Karpas-422 (cell line): ENCODE measurements at regions not wholly inside any gene's neighbourhood (a gene's known extent, or its start where the extent isn't known, plus 50 kb on each side); places are given as distances from the start of the nearest gene placed in this dataset.
"Not testable (repeated sequence)": the region's sequence is repeated elsewhere in the genome, so short reads cannot be mapped to it uniquely, and the experiment has no call there.

ENCODE experiments used
- DNase-seq: peaks from one replicate; pipeline ENCODE4 v3.0.0-alpha.2; 2015
- H2AFZ ChIP-seq: fragments of 200-600 bp; sonication (generic); 2 replicates; pipeline ENCODE4 v1.6.1; 2014; ENCODE audit warnings: antibody characterized with exemption, low read length, mixed read lengths
- H3K27ac ChIP-seq: fragments of 200-600 bp; sonication (generic); 2 replicates; pipeline ENCODE4 v1.5.1; 2014; ENCODE audit warnings: mild to moderate bottlenecking, low read length, moderate library complexity
- H3K27me3 ChIP-seq: fragments of 200-600 bp; sonication (generic); 2 replicates; pipeline ENCODE4 v1.6.1; 2014; ENCODE audit warnings: low read length, mixed read lengths
- H3K36me3 ChIP-seq: fragments of 200-600 bp; sonication (generic); 2 replicates; pipeline ENCODE4 v1.6.1; 2014; ENCODE audit warnings: low read length, mixed read lengths; ENCODE audit not compliant: insufficient read depth
- H3K4me1 ChIP-seq: fragments of 200-600 bp; sonication (generic); 2 replicates; pipeline ENCODE4 v1.6.1; 2014; ENCODE audit warnings: mild to moderate bottlenecking, low read length, mixed read lengths
- H3K4me2 ChIP-seq: fragments of 200-600 bp; sonication (generic); 2 replicates; pipeline ENCODE4 v1.6.1; 2014; ENCODE audit warnings: low read length, low read depth, mild to moderate bottlenecking; ENCODE audit not compliant: poor library complexity, severe bottlenecking
- H3K4me3 ChIP-seq: fragments of 200-600 bp; sonication (generic); 2 replicates; pipeline ENCODE4 v1.5.1; 2014; ENCODE audit warnings: mild to moderate bottlenecking, antibody characterized with exemption, low read length, mixed read lengths
- H3K79me2 ChIP-seq: fragments of 200-600 bp; sonication (generic); 2 replicates; pipeline ENCODE4 v1.6.1; 2014; ENCODE audit warnings: mild to moderate bottlenecking, low read length, mixed read lengths
- H3K9ac ChIP-seq: fragments of 200-600 bp; sonication (generic); 2 replicates; pipeline ENCODE4 v1.6.0; 2014; ENCODE audit warnings: low read length
- H3K9me2 ChIP-seq: fragments of 200-600 bp; sonication (generic), shearing (Covaris generic); replicated peaks from 2 replicates; pipeline ENCODE4 v1.6.0; 2014; ENCODE audit warnings: mild to moderate bottlenecking, low read length, moderate library complexity; ENCODE audit not compliant: insufficient read depth
- H3K9me3 ChIP-seq: fragments of 300-700, 200-600 bp; sonication (generic); 2 replicates; pipeline ENCODE4 v1.6.1; 2014; ENCODE audit warnings: low read length, mixed read lengths
- H4K20me1 ChIP-seq: fragments of 200-600 bp; sonication (generic); 2 replicates; pipeline ENCODE4 v1.6.1; 2014; ENCODE audit warnings: mild to moderate bottlenecking, antibody characterized with exemption, low read length, low read depth; ENCODE audit not compliant: insufficient read depth

GRCh38 chr16:8400683-8401082 lies 189.6 kb downstream of the TMEM114 start:
- not testable (repeated sequence) for H3K27ac ChIP-seq, H3K9ac ChIP-seq, H3K27me3 ChIP-seq, DNase-seq, H3K9me3 ChIP-seq, H3K79me2 ChIP-seq, H3K36me3 ChIP-seq, H3K4me2 ChIP-seq, H3K9me2 ChIP-seq, H3K4me3 ChIP-seq, H2AFZ ChIP-seq, H4K20me1 ChIP-seq, H3K4me1 ChIP-seq

- no peaks in the 10 kb centered on the region for H3K4me1 ChIP-seq
- DNase-seq: no peak
- H2AFZ ChIP-seq: no peak overlapping the region
- H3K4me3 ChIP-seq: no peak overlapping the region
- H3K9me2 ChIP-seq: no peaks in the 10 kb centered on the region
- H3K36me3 ChIP-seq: no peaks in the 10 kb centered on the region
- no peaks in the 10 kb centered on the region for H3K79me2 ChIP-seq
- H4K20me1 ChIP-seq: no peaks in the 10 kb centered on the region
- H3K9me3 ChIP-seq: no peaks in the 10 kb centered on the region
- H3K4me2 ChIP-seq: no peak overlapping the region
- no peaks in the 10 kb centered on the region for H3K27me3 ChIP-seq
- no peak overlapping the region for H3K27ac ChIP-seq
- H3K9ac ChIP-seq: no peak overlapping the region
Measured at GRCh38 chr16:8398548-8398947, 191.8 kb downstream of the TMEM114 start.

DNA sequence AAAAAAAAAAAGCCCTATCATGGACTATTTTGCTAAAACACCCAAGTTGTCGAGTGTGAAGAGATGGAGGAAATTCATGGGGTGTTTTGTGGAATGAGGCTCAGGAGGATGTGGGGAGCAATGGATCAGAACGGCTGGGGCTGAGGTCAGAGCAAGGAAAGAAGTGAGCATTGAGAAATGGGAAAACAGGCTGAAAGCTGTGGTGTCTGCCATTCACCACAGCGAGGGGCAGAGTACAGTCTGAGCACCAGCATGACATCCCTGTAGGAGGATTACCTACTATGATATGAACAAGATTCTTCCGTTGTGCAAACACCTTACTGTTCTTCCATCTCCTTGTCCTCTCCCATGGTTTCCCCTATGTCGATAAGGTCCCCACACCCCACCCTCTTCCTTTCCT lies 193.1 kb downstream of the TMEM114 start:
- H2AFZ ChIP-seq: no peak overlapping the region
- H4K20me1 ChIP-seq: no peaks in the 10 kb centered on the region
- no peak overlapping the region for H3K27ac ChIP-seq
- no peak overlapping the region for H3K9ac ChIP-seq
- no peaks in the 10 kb centered on the region for H3K27me3 ChIP-seq
- no peak overlapping the region for H3K4me2 ChIP-seq
- no peaks in the 10 kb centered on the region for H3K9me2 ChIP-seq
- no peaks in the 10 kb centered on the region for H3K9me3 ChIP-seq
- H3K36me3 ChIP-seq: no peaks in the 10 kb centered on the region
- H3K4me3 ChIP-seq: no peak overlapping the region
- no peak for DNase-seq
- H3K4me1 ChIP-seq: no peaks in the 10 kb centered on the region
- no peaks in the 10 kb centered on the region for H3K79me2 ChIP-seq

- Histone ChIP-seq H3K4me2 (no peak overlapping the region), H3K79me2 (no peaks in the 10 kb centered on the region), H3K4me3 (no peak overlapping the region), H3K27ac (no peak overlapping the region), H3K9me3 (no peaks in the 10 kb centered on the region), H3K36me3 (no peaks in the 10 kb centered on the region), H3K4me1 (no peaks in the 10 kb centered on the region), H4K20me1 (no peaks in the 10 kb centered on the region), H3K27me3 (no peaks in the 10 kb centered on the region), H3K9ac (no peak overlapping the region), H2AFZ (no peak overlapping the region), H3K9me2 (no peaks in the 10 kb centered on the region)
- DNase-seq: no peak
Measured at GRCh38 chr16:8396463-8396862, 193.8 kb downstream of the TMEM114 start.

- no peaks in the 10 kb centered on the region for H3K27me3 ChIP-seq
- no peaks in the 10 kb centered on the region for H3K79me2 ChIP-seq
- H3K4me3 ChIP-seq: no peak overlapping the region
- no peak for DNase-seq
- H4K20me1 ChIP-seq: no peaks in the 10 kb centered on the region
- H3K4me1 ChIP-seq: no peaks in the 10 kb centered on the region
- H3K36me3 ChIP-seq: no peaks in the 10 kb centered on the region
- H3K9me3 ChIP-seq: no peaks in the 10 kb centered on the region
- no peak overlapping the region for H3K9ac ChIP-seq
- H3K27ac ChIP-seq: no peak overlapping the region
- no peak overlapping the region for H2AFZ ChIP-seq
- H3K9me2 ChIP-seq: no peaks in the 10 kb centered on the region
- no peak overlapping the region for H3K4me2 ChIP-seq
Measured at GRCh38 chr16:8391257-8391656, 199.1 kb downstream of the TMEM114 start.

DNA sequence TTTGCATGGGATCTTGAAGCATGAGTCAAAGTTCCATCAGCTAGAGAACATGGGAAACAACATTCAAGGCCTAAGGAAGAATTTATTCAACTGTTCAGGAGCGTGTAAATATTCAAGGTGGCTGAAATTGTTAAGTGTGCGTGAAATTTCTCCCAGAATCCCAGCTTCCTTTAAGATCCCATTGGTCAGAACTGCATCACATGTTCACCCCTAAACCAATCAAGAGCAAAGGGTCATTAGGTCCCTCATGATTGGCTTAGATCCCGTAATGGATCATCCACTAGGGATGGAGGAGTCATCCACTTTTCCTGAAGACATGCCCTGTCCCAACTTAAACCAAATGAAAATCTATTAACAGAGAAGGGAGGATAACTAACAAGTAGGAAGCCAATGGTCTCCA lies 201.6 kb downstream of the TMEM114 start:
- no peaks in the 10 kb centered on the region for H3K36me3 ChIP-seq
- H3K9ac ChIP-seq: no peak overlapping the region
- no peak overlapping the region for H3K4me3 ChIP-seq
- no peaks in the 10 kb centered on the region for H3K9me3 ChIP-seq
- no peak for DNase-seq
- no peak overlapping the region for H3K4me2 ChIP-seq
- no peak overlapping the region for H3K27ac ChIP-seq
- H3K9me2 ChIP-seq: no peaks in the 10 kb centered on the region
- no peaks in the 10 kb centered on the region for H3K79me2 ChIP-seq
- H2AFZ ChIP-seq: no peak overlapping the region
- H3K27me3 ChIP-seq: no peaks in the 10 kb centered on the region
- H4K20me1 ChIP-seq: no peaks in the 10 kb centered on the region
- H3K4me1 ChIP-seq: no peaks in the 10 kb centered on the region

- Histone ChIP-seq H4K20me1 (no peaks in the 10 kb centered on the region), H3K27ac (no peak overlapping the region), H3K9ac (no peak overlapping the region), H3K9me2 (no peaks in the 10 kb centered on the region), H3K27me3 (no peaks in the 10 kb centered on the region), H3K9me3 (no peaks in the 10 kb centered on the region), H2AFZ (no peak overlapping the region), H3K79me2 (no peaks in the 10 kb centered on the region), H3K4me2 (no peak overlapping the region), H3K4me1 (no peaks in the 10 kb centered on the region), H3K4me3 (no peak overlapping the region), H3K36me3 (no peaks in the 10 kb centered on the region)
- DNase-seq: no peak
Measured at GRCh38 chr16:8381814-8382213, 208.5 kb downstream of the TMEM114 start.

DNA sequence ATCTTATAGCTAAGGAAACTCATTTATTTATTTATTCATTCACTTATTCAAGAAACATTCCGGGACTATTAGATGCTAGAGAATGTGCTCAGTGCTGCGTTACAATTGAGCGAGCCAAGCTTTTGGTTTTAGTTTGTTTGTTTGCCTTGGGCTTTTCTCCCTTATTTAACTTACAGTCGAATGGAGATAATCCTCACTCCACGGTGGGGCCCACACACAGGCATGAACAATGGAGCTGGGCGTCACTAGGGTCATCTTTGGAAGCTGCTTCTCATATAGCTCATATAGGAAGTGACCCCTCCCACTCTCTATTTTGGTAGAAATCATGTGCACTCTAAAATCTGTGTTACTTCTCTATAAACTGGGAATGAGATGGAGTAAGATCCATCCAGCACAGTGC lies 210.0 kb downstream of the TMEM114 start:
- Histone ChIP-seq H3K79me2 (no peaks in the 10 kb centered on the region), H3K27ac (no peak overlapping the region), H3K4me1 (no peaks in the 10 kb centered on the region), H3K9me2 (0 out of 2 replicates have a peak, but pooled peaks cover 2% of the 10 kb centered on the region), H3K4me3 (no peak overlapping the region), H3K4me2 (no peak overlapping the region), H2AFZ (no peak overlapping the region), H3K27me3 (no peaks in the 10 kb centered on the region), H3K36me3 (no peaks in the 10 kb centered on the region), H3K9me3 (no peaks in the 10 kb centered on the region), H4K20me1 (no peaks in the 10 kb centered on the region), H3K9ac (no peak overlapping the region)
- no peak for DNase-seq

DNA sequence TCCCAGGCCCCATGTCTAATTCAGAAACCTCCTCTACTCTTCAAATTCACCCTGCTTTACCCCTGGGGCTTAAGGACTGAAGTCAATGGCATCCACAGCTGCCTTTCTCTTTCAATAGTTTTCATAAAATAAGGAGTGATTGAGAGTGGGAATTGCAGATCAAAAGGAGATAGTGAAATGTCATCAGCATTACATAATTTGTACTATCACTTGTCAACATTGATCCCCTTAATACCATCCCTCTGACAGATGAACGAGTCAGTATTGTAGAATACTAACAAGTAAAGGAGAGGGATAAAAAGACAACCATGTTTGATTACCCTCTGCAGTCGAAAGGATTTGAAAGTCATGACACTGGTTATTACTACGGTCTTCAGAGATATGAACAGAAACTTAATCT lies 212.4 kb downstream of the TMEM114 start:
- Histone ChIP-seq H3K36me3 (no peaks in the 10 kb centered on the region), H3K9ac (no peak overlapping the region), H3K9me3 (no peaks in the 10 kb centered on the region), H2AFZ (no peak overlapping the region), H4K20me1 (no peaks in the 10 kb centered on the region), H3K9me2 (0 out of 2 replicates have a peak, but pooled peaks cover 5% of the 10 kb centered on the region), H3K27ac (no peak overlapping the region), H3K4me1 (no peaks in the 10 kb centered on the region), H3K4me2 (no peak overlapping the region), H3K27me3 (no peaks in the 10 kb centered on the region), H3K79me2 (no peaks in the 10 kb centered on the region), H3K4me3 (no peak overlapping the region)
- no peak for DNase-seq
